SK-N-DZ (cell line): ENCODE measurements at regions not wholly inside any gene's neighbourhood (a gene's known extent, or its start where the extent isn't known, plus 50 kb on each side); places are given as distances from the start of the nearest gene placed in this dataset.
A peak's percentile ranks its signal among the peaks of the same experiment; 100 is the strongest.

Source experiments
- DNase-seq: peaks from one replicate; pipeline ENCODE4 v3.0.0-alpha.2; 2015; ENCODE audit warnings: low spot score

DNA sequence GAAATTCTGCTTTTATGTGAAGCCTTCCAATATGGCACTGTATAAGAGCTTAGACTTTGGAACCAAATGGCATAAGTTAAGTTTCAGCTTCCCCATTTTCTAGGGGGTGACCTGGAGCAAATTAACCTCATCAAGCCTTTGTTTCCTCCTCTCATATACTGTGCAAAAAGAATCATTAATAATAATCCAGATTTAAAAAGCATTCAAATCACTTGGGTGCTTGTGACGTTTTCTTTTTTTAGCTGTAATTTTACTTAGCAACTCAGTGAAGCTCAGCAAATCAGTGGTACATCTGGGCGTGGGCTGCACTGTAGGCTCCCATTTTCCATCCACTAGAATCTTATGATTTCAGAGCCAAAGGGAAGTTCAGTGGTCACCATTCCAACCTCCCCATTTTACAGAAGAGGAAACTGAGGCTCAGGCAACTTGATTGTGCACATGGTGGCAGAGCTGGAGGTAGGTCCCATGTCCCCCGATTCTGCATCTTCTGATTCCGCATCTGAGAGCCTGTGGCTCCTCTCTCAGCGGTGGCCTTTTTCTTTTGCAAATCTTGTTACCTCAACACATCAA, 131.2 kb downstream of the SNAPC1 start:
- DNase-seq = no peak

DNA sequence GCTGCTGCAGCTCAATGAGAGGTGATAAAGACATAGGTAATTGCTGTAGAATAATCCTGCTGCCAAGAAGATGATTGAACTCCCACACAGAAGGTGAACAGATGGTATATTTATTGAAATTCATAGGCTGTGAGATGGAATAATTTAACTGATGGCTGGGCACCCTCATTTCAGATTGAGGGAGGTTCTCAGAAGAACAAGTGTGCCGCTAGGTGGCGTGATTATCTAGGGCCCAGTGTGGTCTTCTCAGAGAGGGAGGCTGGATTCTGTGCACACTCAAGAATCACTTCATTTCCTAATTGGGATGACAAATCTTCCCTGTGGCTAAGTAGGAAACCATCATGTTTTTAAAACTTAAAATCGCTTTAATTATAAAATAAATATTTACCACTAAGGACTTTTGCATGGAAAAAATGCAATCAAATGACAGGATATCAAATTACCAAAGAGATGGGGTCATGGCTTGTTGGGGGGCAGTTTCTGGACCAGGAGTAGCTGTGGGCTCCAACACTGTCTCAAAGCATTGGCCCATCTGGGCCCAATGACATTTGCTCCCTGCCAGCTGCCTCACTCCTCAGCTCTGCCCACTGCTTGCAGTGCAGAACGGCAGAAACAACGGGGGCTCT, 132.3 kb downstream of the SNAPC1 start:
- peak; percentile 36 for DNase-seq

DNA sequence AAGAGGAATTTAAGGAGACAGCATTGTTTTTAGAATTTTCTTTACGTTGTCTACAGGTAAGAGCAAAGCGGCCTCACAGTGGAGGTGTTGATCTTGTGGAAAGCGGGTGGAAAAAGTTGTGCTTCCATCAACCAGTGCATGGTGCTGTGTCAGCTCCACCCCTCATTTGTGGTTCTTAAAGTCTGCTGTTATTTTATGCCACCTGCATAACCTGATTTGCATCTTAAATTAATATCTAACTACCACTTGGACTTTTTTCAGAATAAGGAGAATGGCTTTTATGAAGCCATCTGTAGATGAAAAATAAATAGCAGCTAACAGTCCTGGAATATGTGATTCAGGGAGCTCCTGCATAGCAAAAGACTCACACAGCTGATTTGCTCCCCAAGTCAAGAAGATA, 135.1 kb downstream of the SNAPC1 start:
- no peak for DNase-seq

DNA sequence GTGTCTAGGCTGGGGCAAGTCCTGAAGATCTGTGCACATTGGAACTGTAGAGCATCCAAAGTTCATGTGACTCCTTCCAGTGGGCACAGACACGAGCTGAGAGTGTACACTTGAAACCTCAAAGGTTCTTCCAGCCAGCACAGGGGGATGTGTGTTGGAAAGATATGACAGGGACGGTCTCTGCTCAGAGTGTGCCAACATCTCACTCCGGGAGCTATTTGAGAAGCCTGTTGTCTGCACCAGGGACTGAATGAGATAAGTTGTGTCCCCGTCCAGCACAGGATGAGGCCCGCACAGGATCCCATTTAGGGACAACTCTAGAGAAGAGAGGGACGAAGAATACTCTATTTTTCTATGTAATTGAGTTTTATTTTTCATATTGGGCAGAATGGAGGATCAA, 136.3 kb downstream of the SNAPC1 start:
- no peak for DNase-seq

DNA sequence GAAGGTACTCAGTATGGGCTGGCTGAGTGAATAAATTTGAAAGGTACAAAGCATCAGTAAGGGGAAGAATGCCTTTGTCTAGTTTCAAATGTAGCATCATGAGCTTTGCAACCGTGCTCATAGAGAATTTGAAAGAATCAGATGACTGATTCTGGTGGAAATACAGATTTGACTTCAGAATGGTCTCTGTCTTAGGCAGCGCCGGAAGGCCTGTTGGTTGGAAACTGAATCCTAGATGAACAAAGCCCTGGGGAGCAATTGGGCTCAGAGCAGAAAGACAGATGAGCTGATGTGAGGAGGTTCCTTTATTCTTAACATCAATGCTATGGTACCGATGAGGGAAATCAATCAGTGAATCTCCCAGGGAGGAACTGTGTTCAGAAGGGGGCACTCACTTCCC, 137.3 kb downstream of the SNAPC1 start:
- DNase-seq = no peak

DNA sequence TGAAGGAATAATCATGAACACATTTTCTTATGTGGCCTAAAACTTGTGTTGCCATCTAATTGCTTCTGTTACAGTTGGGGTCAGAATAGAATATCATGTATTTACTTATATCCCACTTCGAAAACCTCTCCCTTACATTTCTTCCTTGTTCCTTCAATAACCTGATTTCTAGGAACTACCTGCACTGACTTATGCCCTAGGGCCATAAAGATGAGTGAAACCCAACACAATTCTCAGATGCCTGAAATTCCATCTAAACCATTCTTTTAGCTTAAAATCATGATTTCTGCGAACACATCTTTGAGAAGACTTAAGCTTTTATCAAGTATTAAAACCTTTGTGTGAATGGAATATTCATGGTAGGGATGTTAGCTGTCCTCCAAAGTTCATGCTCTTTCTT, 142.7 kb downstream of the SNAPC1 start:
- no peak for DNase-seq

DNA sequence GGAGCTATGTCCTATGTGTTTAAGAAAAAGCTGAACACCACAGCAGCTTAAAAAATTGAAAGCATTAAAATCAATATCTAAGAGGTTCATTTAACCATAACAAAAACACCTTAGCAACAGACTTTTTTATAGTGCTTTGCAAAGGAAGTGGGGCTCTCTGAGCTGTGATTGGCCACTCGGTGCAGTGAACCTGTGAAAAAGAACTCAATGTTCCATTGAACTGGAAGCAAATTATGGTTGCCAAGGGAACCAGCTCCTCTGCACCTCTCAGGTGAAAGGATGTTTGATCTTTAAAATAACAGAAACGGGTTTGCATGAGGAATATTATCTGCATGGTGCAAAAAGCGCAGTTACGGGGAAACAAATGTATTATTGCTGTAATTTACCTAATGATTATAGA, 149.4 kb downstream of the SNAPC1 start:
- DNase-seq = no peak

DNA sequence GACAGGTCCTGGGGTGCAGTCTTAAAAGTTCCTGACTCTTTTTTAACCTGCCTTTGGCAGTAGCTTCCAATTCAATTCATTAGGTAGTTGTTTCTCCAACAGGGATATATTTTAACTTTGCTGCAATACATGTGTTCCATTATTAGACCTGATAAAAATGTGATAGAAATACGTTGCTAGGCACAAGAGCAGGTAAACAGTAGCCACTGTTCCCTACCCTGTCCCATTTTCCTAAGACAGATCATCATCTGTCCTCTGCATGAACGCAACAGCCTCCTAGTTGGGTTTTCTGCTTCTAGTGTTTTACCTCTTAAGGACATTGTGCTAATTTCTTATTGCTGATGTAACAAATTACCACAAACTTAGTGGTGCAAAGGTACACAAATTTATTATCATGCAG, 156.8 kb downstream of the SNAPC1 start:
- DNase-seq = no peak

DNA sequence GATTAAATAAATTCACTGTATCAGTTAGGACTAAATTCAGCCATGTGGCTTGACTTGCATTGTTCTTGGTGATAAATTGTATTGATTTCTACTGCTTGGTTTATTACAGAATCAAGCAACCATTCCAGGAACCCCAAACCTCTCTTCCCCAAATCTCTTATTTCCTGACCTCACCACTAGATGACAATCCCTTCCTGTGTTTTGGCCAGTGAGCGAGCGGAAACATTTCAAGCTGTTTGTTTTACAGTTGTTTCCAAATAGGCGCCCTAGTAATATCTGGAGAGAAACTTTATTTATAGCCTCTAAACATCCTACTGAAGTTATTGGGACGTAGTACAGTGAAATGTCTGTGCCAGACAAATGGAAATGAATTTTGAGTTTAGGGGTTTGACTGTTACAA, 161.1 kb downstream of the SNAPC1 start:
- no peak for DNase-seq

DNA sequence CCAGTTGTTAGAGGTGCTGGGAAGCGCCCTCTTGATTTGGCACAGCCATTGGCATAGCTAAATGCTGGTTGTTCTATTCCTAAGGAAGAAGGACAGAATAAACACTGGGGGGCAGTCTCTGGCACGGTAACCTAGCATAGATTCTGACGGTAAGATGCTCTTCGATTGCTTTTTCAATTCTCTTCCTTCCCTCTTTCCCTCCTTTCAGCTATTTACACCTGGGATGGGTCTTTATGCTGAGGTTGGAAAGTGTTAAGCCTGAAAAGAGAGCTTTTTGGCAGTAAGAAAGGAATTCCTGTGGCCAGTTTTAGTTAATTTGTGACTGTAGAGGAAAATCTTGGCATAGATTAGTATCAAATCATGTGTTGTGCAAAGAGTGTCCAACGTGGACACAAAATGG, 162.8 kb downstream of the SNAPC1 start:
- no peak for DNase-seq

DNA sequence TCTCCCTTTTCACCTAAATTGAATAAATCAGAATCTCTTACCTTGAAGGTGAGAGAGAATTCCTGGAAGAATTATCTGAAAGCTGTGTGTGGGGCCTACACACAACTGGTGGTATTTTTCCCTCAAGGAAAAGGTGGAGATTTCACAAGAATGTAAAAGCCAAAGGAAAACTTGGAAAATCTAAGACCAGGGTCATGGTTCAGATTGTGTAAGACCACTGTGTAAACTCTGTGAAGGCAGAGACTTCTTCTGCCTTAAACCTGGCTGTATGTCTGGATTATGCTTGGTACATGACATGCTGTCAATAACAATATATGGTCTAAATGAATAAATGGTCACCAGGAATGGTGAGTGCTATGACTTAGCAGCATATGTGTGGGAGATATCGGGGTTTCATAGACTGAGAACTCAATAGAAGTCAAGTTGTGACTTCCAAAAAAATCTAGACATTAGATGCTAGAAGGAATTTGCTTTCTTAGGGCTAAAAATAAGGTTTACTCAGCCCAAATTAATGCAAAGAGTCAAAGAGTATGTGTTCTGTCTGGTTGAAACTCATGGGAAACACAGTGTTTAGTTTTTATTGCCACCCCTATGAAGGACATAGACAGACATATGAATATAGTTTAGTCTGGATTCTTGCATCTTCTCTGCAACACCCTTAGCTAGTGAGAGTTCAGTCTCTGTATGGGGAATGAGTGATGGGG, 163.7 kb downstream of the SNAPC1 start:
- no peak for DNase-seq

DNA sequence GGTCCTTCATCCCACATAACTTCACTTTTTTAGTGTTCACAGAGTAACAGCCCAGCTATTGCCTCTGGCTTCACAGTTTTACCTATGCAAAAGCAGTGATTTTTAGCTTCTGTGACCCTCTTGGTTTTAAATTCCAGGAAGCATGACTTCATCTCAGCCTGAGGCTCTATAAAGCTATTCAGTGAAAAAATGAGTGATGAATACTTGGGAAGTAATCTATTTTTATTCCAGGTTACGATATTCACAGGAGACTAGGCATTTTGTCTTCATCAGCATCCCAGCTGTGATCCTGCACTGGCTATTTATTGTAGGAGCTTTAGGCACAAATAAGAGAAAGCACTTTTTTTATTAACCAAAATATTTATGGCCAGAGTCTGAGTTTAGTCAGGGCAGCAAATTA, 164.8 kb downstream of the SNAPC1 start:
- no peak for DNase-seq

DNA sequence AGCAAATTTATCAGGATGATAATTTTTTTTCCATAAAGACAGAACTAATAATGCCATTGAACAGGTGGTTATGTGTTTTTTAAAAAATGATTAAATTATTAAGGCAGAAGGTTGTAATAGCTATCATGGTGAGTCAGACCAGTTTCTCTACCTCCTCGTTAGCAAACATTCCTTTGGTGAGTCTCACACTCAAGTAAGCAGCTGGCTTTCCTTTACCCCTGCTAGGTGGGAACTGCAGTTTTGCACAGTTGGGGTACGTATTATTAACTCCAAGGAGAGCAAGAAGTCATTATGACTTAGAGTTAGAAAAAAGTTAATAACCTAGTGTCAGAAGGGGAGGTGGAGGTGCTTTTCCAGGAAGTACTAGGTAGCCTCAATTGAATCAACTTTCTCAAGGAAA, 165.3 kb downstream of the SNAPC1 start:
- no peak for DNase-seq

DNA sequence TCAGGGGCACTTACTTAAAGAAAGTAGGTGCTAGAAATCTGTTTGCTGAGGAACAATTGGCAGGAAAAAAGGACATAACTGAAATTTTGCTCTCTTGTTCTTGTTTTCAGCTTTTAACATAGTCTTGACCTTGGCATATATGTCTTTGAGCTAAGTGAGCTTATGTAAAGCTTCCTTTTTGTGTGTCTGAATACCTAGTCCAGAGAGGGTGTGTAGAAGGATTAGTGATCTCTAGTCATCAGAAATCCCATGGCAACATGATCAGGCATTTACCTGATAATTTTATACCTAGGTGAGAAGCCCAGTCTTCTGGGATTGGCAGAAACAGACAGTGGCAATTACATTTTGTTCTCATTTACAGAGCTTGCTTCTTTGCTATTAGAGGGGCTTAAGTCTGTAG, 166.1 kb downstream of the SNAPC1 start:
- no peak for DNase-seq

DNA sequence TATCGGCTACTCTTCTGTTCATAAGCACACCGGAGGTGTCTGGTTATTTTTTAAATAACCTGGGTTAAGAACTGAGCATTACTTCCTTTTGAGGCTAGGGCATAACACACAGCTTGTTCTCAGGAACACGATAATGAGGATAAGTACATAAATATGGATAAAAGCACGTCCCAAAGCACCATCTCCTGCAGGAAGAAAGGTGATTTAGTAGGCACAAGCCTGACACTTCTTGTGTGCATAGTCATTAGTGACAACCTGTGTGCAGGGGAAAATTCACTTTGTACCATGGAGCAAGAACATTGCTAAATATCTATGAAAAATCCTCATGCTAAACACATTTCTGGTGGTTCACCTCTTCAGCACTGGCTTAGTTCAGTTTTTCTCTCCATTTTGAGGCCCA, 166.5 kb downstream of the SNAPC1 start:
- DNase-seq = no peak

DNA sequence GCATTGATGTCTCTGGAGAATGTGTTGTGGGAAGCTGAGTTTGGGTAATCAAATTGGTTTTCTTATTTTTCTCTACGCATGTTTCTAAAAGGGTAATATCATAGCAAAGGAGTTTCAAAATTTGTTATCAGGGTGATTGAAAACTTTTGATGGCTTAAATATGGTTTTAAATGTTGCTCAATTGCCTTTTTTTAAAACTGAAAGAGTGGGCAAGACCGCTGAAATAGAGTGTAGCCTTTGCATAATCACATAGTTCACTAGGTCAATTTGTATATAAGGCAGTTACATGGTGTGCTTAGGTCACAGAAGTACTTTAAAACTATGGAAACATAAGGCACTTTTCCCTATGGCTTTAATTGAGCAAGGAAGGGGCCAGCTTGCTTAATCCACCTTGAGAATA, 167.4 kb downstream of the SNAPC1 start:
- no peak for DNase-seq

DNA sequence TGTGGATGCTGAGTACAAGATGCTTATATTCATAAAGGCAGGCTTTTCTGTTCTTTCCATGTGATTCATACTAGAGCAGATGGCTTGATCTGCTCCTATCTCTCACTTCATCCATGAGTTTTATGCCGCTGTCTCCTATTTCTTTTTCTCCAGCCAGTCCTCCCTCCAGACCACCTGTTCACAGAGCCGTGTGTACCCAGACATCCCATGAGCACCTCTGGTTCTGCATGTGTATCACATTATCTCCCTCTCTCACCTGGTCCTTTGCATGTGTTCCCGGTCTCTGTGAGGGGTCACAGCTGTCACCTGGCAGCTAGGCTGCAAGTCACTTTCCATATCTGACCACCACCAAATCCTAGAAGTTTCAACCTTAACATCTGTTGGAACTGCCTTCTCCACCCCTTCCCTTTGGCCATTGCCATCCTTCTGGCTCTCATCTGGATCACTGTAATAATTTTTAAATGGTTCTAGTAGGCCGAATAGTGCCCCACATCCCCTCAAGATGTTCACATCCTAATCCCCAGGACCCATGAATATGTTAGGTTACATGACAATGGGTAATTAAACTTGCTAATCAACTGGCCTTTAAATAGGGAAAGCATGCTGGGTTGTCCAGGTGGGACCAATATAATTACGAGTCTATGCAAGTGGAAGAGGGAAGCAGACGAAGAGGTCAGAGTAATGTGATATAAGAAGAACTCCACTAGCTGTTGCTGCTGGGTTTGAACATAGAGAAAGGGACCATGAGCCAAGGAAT, 168.1 kb downstream of the SNAPC1 start:
- no peak for DNase-seq

DNA sequence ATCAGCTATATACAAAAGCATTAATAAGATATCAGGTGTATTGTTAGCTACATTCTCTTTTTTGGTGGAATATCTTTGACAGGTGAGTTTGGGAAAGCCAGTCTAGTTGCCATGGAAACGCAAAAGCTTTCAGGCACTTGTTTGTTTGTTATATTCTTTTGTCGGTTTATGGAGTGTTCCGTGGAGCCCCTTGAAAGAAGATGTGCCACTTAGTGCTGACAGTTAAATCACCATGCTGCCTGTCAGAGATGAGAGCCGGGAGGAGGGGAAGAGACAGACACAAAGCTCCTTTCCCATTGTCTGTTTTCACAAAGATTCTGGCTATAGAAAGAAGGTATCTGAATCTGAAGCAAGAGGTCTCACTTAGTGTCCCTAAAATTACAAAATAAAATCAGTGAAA, 170.8 kb downstream of the SNAPC1 start:
- no peak for DNase-seq

DNA sequence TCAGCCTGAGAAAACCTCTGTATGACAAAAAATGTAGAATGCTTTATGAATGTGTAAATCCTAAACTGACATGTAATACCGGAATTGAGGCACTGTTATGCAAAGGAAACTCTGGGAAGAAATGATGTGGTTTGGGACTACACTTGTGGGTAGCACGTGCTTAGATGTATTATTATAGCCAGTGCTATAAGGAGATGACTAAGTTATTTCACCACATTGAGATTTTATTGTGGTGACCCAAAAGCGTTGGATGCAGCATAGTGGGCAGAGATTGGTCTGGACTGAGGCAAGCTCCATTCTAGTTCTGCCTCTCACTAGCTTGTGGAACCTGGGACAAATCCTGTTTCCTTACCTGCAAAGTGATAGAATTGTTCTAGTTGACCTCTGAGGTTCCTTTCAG, 172.2 kb downstream of the SNAPC1 start:
- no peak for DNase-seq

DNA sequence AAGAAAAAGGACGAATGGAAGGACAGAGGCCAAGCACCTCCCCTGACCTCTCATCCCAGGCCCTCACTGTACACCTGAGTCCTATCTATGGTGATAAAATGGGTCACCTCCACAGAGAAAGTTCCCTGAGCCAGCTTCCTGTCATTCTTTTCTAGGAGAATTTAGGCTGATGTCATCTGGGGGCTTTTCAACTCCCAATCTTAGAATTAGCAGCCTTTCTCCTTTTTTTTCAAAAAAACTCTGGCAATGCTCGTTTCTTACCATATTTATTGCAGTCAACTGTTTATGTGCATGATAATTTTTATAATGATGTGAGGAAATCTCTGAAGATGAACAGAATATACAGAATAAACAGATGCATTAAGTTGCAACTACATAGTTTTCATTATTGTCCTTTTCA, 177.6 kb downstream of the SNAPC1 start:
- no peak for DNase-seq

DNA sequence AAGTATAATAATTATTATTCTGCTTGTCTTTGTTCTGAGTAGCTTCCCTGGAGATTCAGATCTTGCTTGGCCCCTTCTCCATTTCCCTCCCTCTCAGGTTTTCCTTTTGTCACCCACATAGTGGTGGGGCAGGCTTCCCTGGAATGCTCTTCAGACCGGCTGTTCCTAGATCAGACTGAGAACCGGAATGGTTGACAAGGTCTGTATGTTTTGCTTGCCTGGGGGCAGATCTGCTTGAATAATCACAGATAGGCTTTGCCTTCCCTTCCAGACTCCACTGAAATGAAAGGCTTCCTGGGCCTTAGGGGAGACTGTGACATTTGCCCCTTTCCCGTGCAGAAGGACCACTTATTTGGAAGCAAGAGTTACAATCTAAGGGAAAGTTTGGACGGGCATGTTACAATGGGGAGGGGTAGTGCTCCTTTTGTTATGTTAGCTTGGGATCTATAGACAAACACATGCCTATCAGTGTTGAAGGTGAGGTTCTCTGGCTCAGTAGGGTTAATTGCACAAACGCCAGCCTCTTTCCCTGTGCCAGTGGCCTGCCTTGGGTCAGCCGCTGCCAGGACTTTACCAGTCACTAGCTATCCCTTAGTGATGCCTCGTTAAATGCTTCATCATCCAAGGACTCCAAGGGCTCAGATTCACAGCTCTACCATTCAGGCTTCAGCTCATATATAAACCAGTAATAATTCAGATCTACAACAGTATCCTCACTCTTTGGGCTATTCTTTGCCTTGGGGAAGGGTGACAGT, 178.6 kb downstream of the SNAPC1 start:
- DNase-seq = no peak
